Neural progenitor cell (in vitro differentiated cells): ENCODE measurements at regions not wholly inside any gene's neighbourhood (a gene's known extent, or its start where the extent isn't known, plus 50 kb on each side); places are given as distances from the start of the nearest gene placed in this dataset.

ENCODE experiments used
- DNase-seq: peaks from one replicate; pipeline ENCODE4 v3.0.0-alpha.2; 2016; ENCODE audit warnings: low spot score
- H2AFZ ChIP-seq: fragments of 200-600 bp; sonication (generic); replicated peaks from 2 replicates; pipeline ENCODE4 v1.6.1; 2016; ENCODE audit warnings: antibody characterized with exemption
- H3F3A ChIP-seq: fragments of 200-600 bp; sonication (generic); 2 replicates; pipeline ENCODE4 v1.6.1; 2016; ENCODE audit warnings: antibody characterized with exemption, low read depth
- H3K27ac ChIP-seq: fragments of 200-600 bp; sonication (generic); 2 replicates; pipeline ENCODE4 v1.5.1; 2016; ENCODE audit warnings: mild to moderate bottlenecking
- H3K27me3 ChIP-seq: fragments of 200-600 bp; sonication (generic); 2 replicates; pipeline ENCODE4 v1.6.1; 2016; ENCODE audit warnings: mild to moderate bottlenecking, moderate library complexity
- H3K36me3 ChIP-seq: fragments of 200-600 bp; sonication (generic); 2 replicates; pipeline ENCODE4 v1.5.1; 2016
- H3K4me1 ChIP-seq: fragments of 200-600 bp; sonication (generic); 2 replicates; pipeline ENCODE4 v1.6.1; 2016; ENCODE audit warnings: mixed run types
- H3K4me2 ChIP-seq: fragments of 200-600 bp; sonication (generic); 2 replicates; pipeline ENCODE4 v1.6.1; 2016
- H3K4me3 ChIP-seq: fragments of 200-600 bp; sonication (generic); 2 replicates; pipeline ENCODE4 v1.5.1; 2016
- H3K79me2 ChIP-seq: fragments of 200-600 bp; sonication (generic); 2 replicates; pipeline ENCODE4 v1.6.1; 2016; ENCODE audit warnings: low read depth
- H3K9ac ChIP-seq: fragments of 200-600 bp; sonication (generic); 2 replicates; pipeline ENCODE4 v1.6.1; 2016
- H3K9me3 ChIP-seq: fragments of 200-600 bp; sonication (generic); 2 replicates; pipeline ENCODE4 v1.5.1; 2016; ENCODE audit warnings: low read depth
- H4K20me1 ChIP-seq: fragments of 200-600 bp; sonication (generic); 2 replicates; pipeline ENCODE4 v1.6.1; 2016; ENCODE audit warnings: low read depth
- H3K27ac Mint-ChIP-seq: 3 replicates; pipeline ENCODE4 v1.8.0; 2021; ENCODE audit warnings: mixed read lengths
- H3K27me3 Mint-ChIP-seq: 2 replicates; pipeline ENCODE4 v1.8.0; 2022; ENCODE audit warnings: low read depth, mild to moderate bottlenecking, inconsistent platforms, moderate library complexity, mixed read lengths; ENCODE audit not compliant: insufficient read depth
- H3K36me3 Mint-ChIP-seq: 3 replicates; pipeline ENCODE4 v1.8.0; 2021; ENCODE audit warnings: mixed read lengths
- H3K4me1 Mint-ChIP-seq: 3 replicates; pipeline ENCODE4 v1.8.0; 2021; ENCODE audit warnings: mixed read lengths
- H3K4me3 Mint-ChIP-seq: 3 replicates; pipeline ENCODE4 v1.8.0; 2021; ENCODE audit warnings: mild to moderate bottlenecking, moderate library complexity, mixed read lengths
- H3K9me3 Mint-ChIP-seq: 3 replicates; pipeline ENCODE4 v1.8.0; 2020; ENCODE audit warnings: mixed read lengths
- EZH2 ChIP-seq: fragments of 200-600 bp; sonication (generic); IDR thresholded peaks from 2 replicates; pipeline ENCODE4 v1.6.1; 2017; ENCODE audit warnings: antibody characterized with exemption, mild to moderate bottlenecking, moderate library complexity
- EZH2phosphoT487 ChIP-seq: fragments of 200-600 bp; sonication (generic); IDR thresholded peaks from 2 replicates; pipeline ENCODE4 v1.6.1; 2017; ENCODE audit warnings: antibody characterized with exemption
- TF ChIP-seq, protein P1 (sequence below): fragments of 200-600 bp; sonication (generic); IDR thresholded peaks from 2 replicates; pipeline ENCODE4 v1.5.1; 2017; ENCODE audit warnings: antibody characterized with exemption, mild to moderate bottlenecking

DNA sequence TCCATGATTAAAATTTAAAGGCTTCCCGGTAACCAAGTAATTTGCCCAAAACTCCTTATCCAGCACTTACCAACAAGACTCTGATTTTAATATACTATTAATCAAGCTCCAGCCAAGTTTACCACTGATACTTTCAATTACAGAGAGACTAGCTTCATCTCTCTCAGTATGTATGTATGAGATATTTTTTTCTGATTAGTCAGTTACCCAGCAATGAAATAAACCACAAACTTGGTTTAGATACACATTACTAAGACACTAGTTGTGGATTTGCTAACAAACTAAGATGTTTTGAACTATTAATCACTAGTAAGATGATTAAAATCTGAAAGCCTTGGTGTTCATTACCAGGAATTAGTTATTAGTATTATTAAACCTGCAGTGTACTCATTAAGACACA is 1272.2 kb upstream of the ACVR2A start:
- H3K4me1 Mint-ChIP-seq: peaks cover 6% of the 10 kb centered on the region
- Histone ChIP-seq H3K27ac (no peak overlapping the region), H3K79me2 (no peaks in the 10 kb centered on the region), H2AFZ (peak overlapping the region; percentile 55), H3K4me1 (no peaks in the 10 kb centered on the region), H3K27me3 (no peaks in the 10 kb centered on the region), H3K4me2 (no peak overlapping the region), H3K9me3 (no peaks in the 10 kb centered on the region), H3K4me3 (no peak overlapping the region), H3K36me3 (no peaks in the 10 kb centered on the region), H3F3A (no peaks in the 10 kb centered on the region), H4K20me1 (no peaks in the 10 kb centered on the region), H3K9ac (no peak overlapping the region)
- no peaks in the 10 kb centered on the region for H3K36me3 Mint-ChIP-seq
- peak overlapping the region; percentile 43 for H3K27ac Mint-ChIP-seq
- H3K4me3 Mint-ChIP-seq: no peak overlapping the region
- H3K9me3 Mint-ChIP-seq: no peaks in the 10 kb centered on the region
- no peak for DNase-seq
- H3K27me3 Mint-ChIP-seq: no peaks in the 10 kb centered on the region
- TF ChIP-seq, protein P1, sequence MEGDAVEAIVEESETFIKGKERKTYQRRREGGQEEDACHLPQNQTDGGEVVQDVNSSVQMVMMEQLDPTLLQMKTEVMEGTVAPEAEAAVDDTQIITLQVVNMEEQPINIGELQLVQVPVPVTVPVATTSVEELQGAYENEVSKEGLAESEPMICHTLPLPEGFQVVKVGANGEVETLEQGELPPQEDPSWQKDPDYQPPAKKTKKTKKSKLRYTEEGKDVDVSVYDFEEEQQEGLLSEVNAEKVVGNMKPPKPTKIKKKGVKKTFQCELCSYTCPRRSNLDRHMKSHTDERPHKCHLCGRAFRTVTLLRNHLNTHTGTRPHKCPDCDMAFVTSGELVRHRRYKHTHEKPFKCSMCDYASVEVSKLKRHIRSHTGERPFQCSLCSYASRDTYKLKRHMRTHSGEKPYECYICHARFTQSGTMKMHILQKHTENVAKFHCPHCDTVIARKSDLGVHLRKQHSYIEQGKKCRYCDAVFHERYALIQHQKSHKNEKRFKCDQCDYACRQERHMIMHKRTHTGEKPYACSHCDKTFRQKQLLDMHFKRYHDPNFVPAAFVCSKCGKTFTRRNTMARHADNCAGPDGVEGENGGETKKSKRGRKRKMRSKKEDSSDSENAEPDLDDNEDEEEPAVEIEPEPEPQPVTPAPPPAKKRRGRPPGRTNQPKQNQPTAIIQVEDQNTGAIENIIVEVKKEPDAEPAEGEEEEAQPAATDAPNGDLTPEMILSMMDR: no peak
- no peak for TF ChIP-seq EZH2
- no peak for TF ChIP-seq EZH2phosphoT487

DNA sequence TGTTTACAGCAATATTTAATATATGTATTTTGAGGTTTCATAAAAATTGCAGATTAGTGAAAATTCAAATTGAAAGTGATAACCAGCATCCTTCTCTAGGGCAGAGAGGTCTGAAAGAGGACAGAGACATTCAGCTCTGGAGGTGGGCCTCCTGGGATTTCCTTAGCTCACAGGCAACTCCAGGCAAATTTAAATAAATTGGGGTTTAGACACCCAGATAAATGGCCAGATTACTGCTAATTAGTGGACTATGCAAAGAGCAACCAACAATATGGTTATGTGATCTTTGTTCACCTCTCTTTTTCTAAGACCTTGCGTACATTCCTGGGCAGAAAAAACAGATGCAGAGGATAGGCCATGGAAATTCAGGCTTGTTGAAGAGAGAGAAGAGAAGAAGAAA is 1282.8 kb upstream of the ACVR2A start:
- no peak for DNase-seq
- H3K9me3 ChIP-seq: no peaks in the 10 kb centered on the region
- Mint-ChIP-seq H3K36me3 (no peaks in the 10 kb centered on the region), H3K27ac (no peak overlapping the region), H3K9me3 (no peaks in the 10 kb centered on the region), H3K4me1 (no peaks in the 10 kb centered on the region), H3K4me3 (no peak overlapping the region), H3K27me3 (no peaks in the 10 kb centered on the region)
- TF ChIP-seq EZH2phosphoT487 (no peak), EZH2 (no peak)
- TF ChIP-seq, protein P1: no peak
- H3K4me1 ChIP-seq: no peaks in the 10 kb centered on the region
- no peaks in the 10 kb centered on the region for H4K20me1 ChIP-seq
- no peaks in the 10 kb centered on the region for H3K79me2 ChIP-seq
- no peak overlapping the region for H3K4me2 ChIP-seq
- H2AFZ ChIP-seq: no peak overlapping the region
- no peak overlapping the region for H3K9ac ChIP-seq
- H3K27me3 ChIP-seq: no peaks in the 10 kb centered on the region
- H3F3A ChIP-seq: no peaks in the 10 kb centered on the region
- no peak overlapping the region for H3K27ac ChIP-seq
- no peak overlapping the region for H3K4me3 ChIP-seq
- no peaks in the 10 kb centered on the region for H3K36me3 ChIP-seq

DNA sequence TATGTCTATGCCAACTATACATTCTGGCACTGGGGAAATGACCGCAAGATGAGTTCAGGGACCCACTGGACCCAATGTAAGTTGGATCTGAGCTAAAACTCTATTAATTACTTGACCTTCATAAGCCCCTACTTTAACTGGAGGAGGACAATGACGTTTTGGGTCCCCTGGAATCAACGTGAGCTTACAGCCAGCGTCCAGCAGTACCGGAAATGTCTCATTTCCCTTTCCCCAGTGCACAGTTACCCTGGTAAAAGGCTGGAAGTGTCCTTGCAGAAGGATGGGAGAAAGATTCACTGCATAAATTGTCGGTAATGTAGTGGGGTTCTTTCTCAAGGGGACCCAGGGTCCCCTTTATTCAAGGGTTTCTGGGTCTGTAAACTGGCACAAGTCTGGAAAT is 1297.6 kb upstream of the ACVR2A start:
- Mint-ChIP-seq H3K36me3 (no peaks in the 10 kb centered on the region), H3K27me3 (peaks cover 6% of the 10 kb centered on the region), H3K4me3 (no peak overlapping the region), H3K4me1 (no peaks in the 10 kb centered on the region), H3K27ac (no peak overlapping the region), H3K9me3 (no peaks in the 10 kb centered on the region)
- Histone ChIP-seq H3K4me2 (no peak overlapping the region), H3K4me1 (peaks cover 14% of the 10 kb centered on the region), H2AFZ (no peak overlapping the region), H3K9me3 (no peaks in the 10 kb centered on the region), H3K79me2 (no peaks in the 10 kb centered on the region), H3K4me3 (no peak overlapping the region), H3K9ac (no peak overlapping the region), H3K36me3 (no peaks in the 10 kb centered on the region), H4K20me1 (no peaks in the 10 kb centered on the region), H3K27me3 (no peaks in the 10 kb centered on the region), H3F3A (no peaks in the 10 kb centered on the region), H3K27ac (no peak overlapping the region)
- no peak for DNase-seq
- TF ChIP-seq EZH2phosphoT487: no peak
- no peak for TF ChIP-seq EZH2
- TF ChIP-seq, protein P1: no peak

DNA sequence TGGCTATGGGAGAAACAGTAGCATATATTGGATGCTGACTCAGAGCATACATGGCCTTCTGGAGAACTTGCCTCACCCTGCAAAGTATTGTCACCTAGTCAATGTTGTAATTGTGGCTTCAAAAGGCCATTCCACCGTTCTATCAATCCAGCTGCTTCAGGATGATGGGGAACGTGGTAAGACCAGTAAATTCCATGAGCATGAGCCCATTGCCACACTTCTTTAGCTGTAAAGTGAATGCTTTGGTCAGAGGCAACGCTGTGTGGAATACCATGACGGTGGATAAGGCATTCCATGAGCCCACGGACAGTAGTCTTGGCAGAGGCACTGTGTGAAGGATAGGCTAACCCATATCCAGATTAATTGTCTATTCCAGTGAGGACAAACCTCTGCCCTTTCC is 1300.1 kb upstream of the ACVR2A start:
- Histone ChIP-seq H3K4me3 (no peak overlapping the region), H3K4me2 (no peak overlapping the region), H3K79me2 (no peaks in the 10 kb centered on the region), H3K9me3 (no peaks in the 10 kb centered on the region), H3K27ac (no peak overlapping the region), H3K36me3 (no peaks in the 10 kb centered on the region), H4K20me1 (no peaks in the 10 kb centered on the region), H3F3A (peaks cover 25% of the 10 kb centered on the region), H2AFZ (no peak overlapping the region), H3K27me3 (no peaks in the 10 kb centered on the region), H3K4me1 (peaks cover 21% of the 10 kb centered on the region), H3K9ac (no peak overlapping the region)
- H3K27ac Mint-ChIP-seq: no peak overlapping the region
- no peak for DNase-seq
- no peaks in the 10 kb centered on the region for H3K9me3 Mint-ChIP-seq
- TF ChIP-seq EZH2: no peak
- TF ChIP-seq, protein P1: no peak
- TF ChIP-seq EZH2phosphoT487: no peak
- peaks cover 11% of the 10 kb centered on the region for H3K4me1 Mint-ChIP-seq
- H3K4me3 Mint-ChIP-seq: no peak overlapping the region
- no peaks in the 10 kb centered on the region for H3K36me3 Mint-ChIP-seq
- peaks cover 11% of the 10 kb centered on the region for H3K27me3 Mint-ChIP-seq
